Loucy (cell line): ENCODE measurements at regions not wholly inside any gene's neighbourhood (a gene's known extent, or its start where the extent isn't known, plus 50 kb on each side); places are given as distances from the start of the nearest gene placed in this dataset.

Experiments used
- H2AFZ ChIP-seq: fragments of 200-600 bp; sonication (generic); 2 replicates; pipeline ENCODE4 v1.6.0; 2016; ENCODE audit warnings: antibody characterized with exemption, mild to moderate bottlenecking, low read length, moderate library complexity
- H3F3A ChIP-seq: fragments of 200-600 bp; 2 replicates; pipeline ENCODE4 v1.6.0; 2016; ENCODE audit warnings: antibody characterized with exemption, low read depth, mild to moderate bottlenecking
- H3K27me3 ChIP-seq: fragments of 200-600 bp; sonication (generic); 2 replicates; pipeline ENCODE4 v1.6.1; 2014; ENCODE audit warnings: low read length, mild to moderate bottlenecking; ENCODE audit not compliant: insufficient read depth, poor library complexity, severe bottlenecking
- H3K36me3 ChIP-seq: fragments of 200-600 bp; sonication (generic); 2 replicates; pipeline ENCODE4 v1.6.1; 2016; ENCODE audit warnings: low read length; ENCODE audit not compliant: insufficient read depth
- H3K4me1 ChIP-seq: fragments of 200-600 bp; sonication (generic); 2 replicates; pipeline ENCODE4 v1.5.1; 2014; ENCODE audit warnings: low read length, mild to moderate bottlenecking; ENCODE audit not compliant: insufficient read depth, poor library complexity, severe bottlenecking
- H3K4me2 ChIP-seq: fragments of 200-600 bp; sonication (generic); 2 replicates; pipeline ENCODE4 v1.6.0; 2014; ENCODE audit warnings: antibody characterized with exemption, low read length, low read depth, mild to moderate bottlenecking; ENCODE audit not compliant: poor library complexity, severe bottlenecking
- H3K4me3 ChIP-seq: fragments of 200-600 bp; sonication (generic); 2 replicates; pipeline ENCODE4 v1.5.1; 2014; ENCODE audit warnings: low read length, mild to moderate bottlenecking, mixed read lengths; ENCODE audit not compliant: poor library complexity, severe bottlenecking
- H3K79me2 ChIP-seq: fragments of 200-600 bp; sonication (generic); 2 replicates; pipeline ENCODE4 v1.6.1; 2014; ENCODE audit warnings: low read length; ENCODE audit not compliant: insufficient read depth
- H3K9ac ChIP-seq: fragments of 200-600 bp; sonication (generic); 2 replicates; pipeline ENCODE4 v1.6.0; 2014; ENCODE audit warnings: mild to moderate bottlenecking, low read depth, low read length, moderate library complexity; ENCODE audit not compliant: poor library complexity, severe bottlenecking
- H3K9me2 ChIP-seq: fragments of 200-600 bp; sonication (generic); replicated peaks from 2 replicates; pipeline ENCODE4 v1.6.1; 2016; ENCODE audit warnings: low read depth, low read length, mixed read lengths
- H3K9me3 ChIP-seq: fragments of 200-600 bp; sonication (generic); 2 replicates; pipeline ENCODE4 v1.6.1; 2014; ENCODE audit warnings: mild to moderate bottlenecking, antibody characterized with exemption, low read length, low read depth; ENCODE audit not compliant: insufficient read depth
- H4K20me1 ChIP-seq: fragments of 200-600 bp; sonication (generic); 2 replicates; pipeline ENCODE4 v1.6.0; 2014; ENCODE audit warnings: antibody characterized with exemption, low read length, mild to moderate bottlenecking; ENCODE audit not compliant: insufficient read depth, poor library complexity, severe bottlenecking
- CTCF ChIP-seq: fragments of 200-600 bp; sonication (generic); conservative IDR thresholded peaks from 2 replicates; pipeline ENCODE4 v1.5.1; 2014; ENCODE audit warnings: mild to moderate bottlenecking, antibody characterized with exemption, low read length
- EZH2phosphoT487 ChIP-seq: fragments of 200-600 bp; IDR thresholded peaks from 2 replicates; pipeline ENCODE4 v1.6.1; 2018; ENCODE audit warnings: antibody characterized with exemption, mild to moderate bottlenecking, moderate library complexity, borderline replicate concordance

DNA sequence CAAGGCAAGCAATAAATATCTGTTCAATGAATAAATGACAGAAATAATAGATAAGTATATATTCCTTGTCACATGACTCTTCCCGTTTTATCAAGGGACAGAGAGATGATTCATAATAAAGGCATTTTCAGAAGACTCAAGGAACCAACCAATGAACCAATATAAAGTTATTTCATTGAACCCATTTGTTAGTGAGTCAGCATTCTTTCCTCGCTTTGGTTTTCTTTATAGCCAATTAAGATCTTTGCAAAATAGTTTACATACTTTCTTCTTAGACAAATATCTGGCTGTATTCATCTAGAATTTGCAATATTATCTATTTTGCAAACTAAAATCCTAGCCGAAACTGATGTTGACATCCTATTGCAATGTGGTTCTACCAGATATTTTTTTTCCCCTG lies 269.4 kb downstream of the IL15 start:
- H3K9ac ChIP-seq = no peak overlapping the region
- no peaks in the 10 kb centered on the region for H3F3A ChIP-seq
- H4K20me1 ChIP-seq = no peaks in the 10 kb centered on the region
- H3K27me3 ChIP-seq = no peaks in the 10 kb centered on the region
- no peaks in the 10 kb centered on the region for H3K9me3 ChIP-seq
- H3K9me2 ChIP-seq = no peaks in the 10 kb centered on the region
- H3K36me3 ChIP-seq = no peaks in the 10 kb centered on the region
- TF ChIP-seq CTCF = no peak
- no peak for TF ChIP-seq EZH2phosphoT487
- H3K4me1 ChIP-seq = peaks cover 14% of the 10 kb centered on the region
- H3K79me2 ChIP-seq = no peaks in the 10 kb centered on the region
- H3K4me2 ChIP-seq = no peak overlapping the region
- no peak overlapping the region for H2AFZ ChIP-seq
- no peak overlapping the region for H3K4me3 ChIP-seq

GRCh38 chr4:141909541-141909940 lies 273.2 kb downstream of the IL15 start:
- H4K20me1 ChIP-seq = no peaks in the 10 kb centered on the region
- no peak for TF ChIP-seq EZH2phosphoT487
- no peak for TF ChIP-seq CTCF
- no peaks in the 10 kb centered on the region for H3K27me3 ChIP-seq
- no peak overlapping the region for H3K4me3 ChIP-seq
- H3K4me2 ChIP-seq = peak overlapping the region; percentile 9
- no peaks in the 10 kb centered on the region for H3K9me2 ChIP-seq
- H3K4me1 ChIP-seq = peaks cover 40% of the 10 kb centered on the region
- H2AFZ ChIP-seq = peak overlapping the region; percentile 42; the same call in 1 of the 2 replicates
- no peaks in the 10 kb centered on the region for H3K9me3 ChIP-seq
- no peak overlapping the region for H3K9ac ChIP-seq
- H3K79me2 ChIP-seq = no peaks in the 10 kb centered on the region
- H3K36me3 ChIP-seq = no peaks in the 10 kb centered on the region
- H3F3A ChIP-seq = no peaks in the 10 kb centered on the region

- peak overlapping the region; percentile 53 for H3K4me2 ChIP-seq
- no peaks in the 10 kb centered on the region for H3K27me3 ChIP-seq
- peak overlapping the region; percentile 33 for H3K9ac ChIP-seq
- no peaks in the 10 kb centered on the region for H3K9me3 ChIP-seq
- no peaks in the 10 kb centered on the region; the same call in 1 of the 2 replicates for H3F3A ChIP-seq
- H3K9me2 ChIP-seq = no peaks in the 10 kb centered on the region
- H3K79me2 ChIP-seq = no peaks in the 10 kb centered on the region
- no peaks in the 10 kb centered on the region for H4K20me1 ChIP-seq
- no peaks in the 10 kb centered on the region for H3K36me3 ChIP-seq
- peak overlapping the region; percentile 27 for H3K4me3 ChIP-seq
- TF ChIP-seq EZH2phosphoT487 = no peak
- no peak for TF ChIP-seq CTCF
- H3K4me1 ChIP-seq = peaks cover 40% of the 10 kb centered on the region
- H2AFZ ChIP-seq = peak overlapping the region; percentile 29; the same call in 1 of the 2 replicates
These were observed 276.4 kb downstream of the IL15 start for GRCh38 chr4:141912831-141913230.
